ENCODE measurements at regions not wholly inside any gene's neighbourhood (a gene's known extent, or its start where the extent isn't known, plus 50 kb on each side); places are given as distances from the start of the nearest gene placed in this dataset.

GRCh38 chr13:74644229-74644628, 510.0 kb upstream of the KLF12 start:
- DNase-seq: no peak

- DNase-seq: no peak
Observed at GRCh38 chr13:74641586-74641985, 507.4 kb upstream of the KLF12 start.

- no peak for DNase-seq
Observed at GRCh38 chr13:74633734-74634133, 499.5 kb upstream of the KLF12 start.

- no peak for DNase-seq
Observed at GRCh38 chr13:74629985-74630384, 495.8 kb upstream of the KLF12 start.

- no peak for DNase-seq
Observed at GRCh38 chr13:74625541-74625940, 491.3 kb upstream of the KLF12 start.

GRCh38 chr13:74623761-74624160, 489.6 kb upstream of the KLF12 start:
- no peak for DNase-seq

GRCh38 chr13:74622284-74622683, 488.1 kb upstream of the KLF12 start:
- no peak for DNase-seq

- no peak for DNase-seq
Observed at GRCh38 chr13:74620711-74621110, 486.5 kb upstream of the KLF12 start.

GRCh38 chr13:74620308-74620707, 486.1 kb upstream of the KLF12 start:
- no peak for DNase-seq

GRCh38 chr13:74597526-74597925, 463.3 kb upstream of the KLF12 start:
- DNase-seq: no peak

- no peak for DNase-seq
Observed at GRCh38 chr13:74596691-74597090, 462.5 kb upstream of the KLF12 start.

GRCh38 chr13:74593688-74594087, 459.5 kb upstream of the KLF12 start:
- no peak for DNase-seq

GRCh38 chr13:74586847-74587246, 452.6 kb upstream of the KLF12 start:
- DNase-seq: no peak

- no peak for DNase-seq
Observed at GRCh38 chr13:74576420-74576819, 442.2 kb upstream of the KLF12 start.

- DNase-seq: peak; percentile 48
Observed at GRCh38 chr13:74575729-74576125, 441.5 kb upstream of the KLF12 start.

- no peak for DNase-seq
Observed at GRCh38 chr13:74574964-74575728, 440.9 kb upstream of the KLF12 start.

- DNase-seq: no peak
Observed at GRCh38 chr13:74573654-74574053, 439.4 kb upstream of the KLF12 start.

- no peak for DNase-seq
Observed at GRCh38 chr13:74571811-74572210, 437.6 kb upstream of the KLF12 start.

GRCh38 chr13:74570834-74571233, 436.6 kb upstream of the KLF12 start:
- DNase-seq: no peak

- DNase-seq: no peak
Observed at GRCh38 chr13:74570046-74570445, 435.8 kb upstream of the KLF12 start.

- no peak for DNase-seq
Observed at GRCh38 chr13:74569251-74569650, 435.0 kb upstream of the KLF12 start.

- DNase-seq: no peak
Observed at GRCh38 chr13:74567485-74567884, 433.3 kb upstream of the KLF12 start.

GRCh38 chr13:74562381-74562780, 428.2 kb upstream of the KLF12 start:
- no peak for DNase-seq

- DNase-seq: no peak
Observed at GRCh38 chr13:74561155-74561554, 427.0 kb upstream of the KLF12 start.

- DNase-seq: no peak
Observed at GRCh38 chr13:74560325-74560724, 426.1 kb upstream of the KLF12 start.

All from stimulated activated CD4-positive, alpha-beta T cell treated with anti-CD3 and anti-CD28 coated beads, Interleukin-4, amount 100 ng/mL, for 1 hour (primary cell).